SU-DHL-6 (cell line): ENCODE measurements at regions not wholly inside any gene's neighbourhood (a gene's known extent, or its start where the extent isn't known, plus 50 kb on each side); places are given as distances from the start of the nearest gene placed in this dataset.
A peak's percentile ranks its signal among the peaks of the same experiment; 100 is the strongest.
"Not testable (repeated sequence)": the region's sequence is repeated elsewhere in the genome, so short reads cannot be mapped to it uniquely, and the experiment has no call there.

ENCODE experiments used
- EZH2phosphoT487 ChIP-seq: fragments of 200-600 bp; sonication (generic), shearing (Covaris generic); conservative IDR thresholded peaks from 2 replicates; pipeline ENCODE4 v1.6.1; 2018; ENCODE audit warnings: mild to moderate bottlenecking, antibody characterized with exemption, low read length, moderate library complexity, mixed read lengths
- TF ChIP-seq, protein P1 (sequence below): fragments of 200-600 bp; sonication (generic); IDR thresholded peaks from one replicate; pipeline ENCODE4 v1.5.1; 2017; ENCODE audit warnings: antibody characterized with exemption, mild to moderate bottlenecking, low read length, moderate library complexity; ENCODE audit not compliant: insufficient read depth, poor library complexity, severe bottlenecking

DNA sequence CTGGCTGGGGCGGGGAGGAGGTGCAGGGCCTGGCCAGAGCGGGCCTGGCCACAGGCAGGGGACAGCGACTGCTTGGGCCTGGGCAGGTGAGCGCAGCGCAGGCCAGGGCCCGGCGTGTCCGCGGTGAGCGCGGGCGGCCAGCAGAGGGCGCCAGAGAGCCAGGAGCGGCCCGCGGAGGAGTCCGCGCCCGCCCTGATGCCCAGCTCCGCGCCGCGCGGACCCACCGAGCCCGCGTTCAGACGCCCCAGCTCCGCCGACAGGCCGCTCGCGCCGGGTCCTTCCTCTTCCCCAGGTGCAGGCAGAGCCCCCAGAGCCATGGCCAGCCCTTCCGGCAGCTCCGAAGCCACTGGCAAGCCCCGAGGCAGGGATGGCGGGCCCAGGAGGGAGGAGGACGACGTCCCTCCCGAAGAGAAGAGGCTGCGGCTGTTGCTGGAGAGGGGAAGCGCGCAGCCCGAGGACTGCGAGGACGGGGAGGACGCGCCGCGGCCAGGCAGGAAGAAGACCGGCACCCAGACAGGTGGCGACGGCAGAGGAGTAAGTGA, 171.1 kb upstream of the OSBPL11 start:
- TF ChIP-seq, protein P1, sequence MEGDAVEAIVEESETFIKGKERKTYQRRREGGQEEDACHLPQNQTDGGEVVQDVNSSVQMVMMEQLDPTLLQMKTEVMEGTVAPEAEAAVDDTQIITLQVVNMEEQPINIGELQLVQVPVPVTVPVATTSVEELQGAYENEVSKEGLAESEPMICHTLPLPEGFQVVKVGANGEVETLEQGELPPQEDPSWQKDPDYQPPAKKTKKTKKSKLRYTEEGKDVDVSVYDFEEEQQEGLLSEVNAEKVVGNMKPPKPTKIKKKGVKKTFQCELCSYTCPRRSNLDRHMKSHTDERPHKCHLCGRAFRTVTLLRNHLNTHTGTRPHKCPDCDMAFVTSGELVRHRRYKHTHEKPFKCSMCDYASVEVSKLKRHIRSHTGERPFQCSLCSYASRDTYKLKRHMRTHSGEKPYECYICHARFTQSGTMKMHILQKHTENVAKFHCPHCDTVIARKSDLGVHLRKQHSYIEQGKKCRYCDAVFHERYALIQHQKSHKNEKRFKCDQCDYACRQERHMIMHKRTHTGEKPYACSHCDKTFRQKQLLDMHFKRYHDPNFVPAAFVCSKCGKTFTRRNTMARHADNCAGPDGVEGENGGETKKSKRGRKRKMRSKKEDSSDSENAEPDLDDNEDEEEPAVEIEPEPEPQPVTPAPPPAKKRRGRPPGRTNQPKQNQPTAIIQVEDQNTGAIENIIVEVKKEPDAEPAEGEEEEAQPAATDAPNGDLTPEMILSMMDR, result peak; percentile 11
- TF ChIP-seq EZH2phosphoT487, result not testable (repeated sequence)
